GM19372 (cell line): ENCODE measurements at regions not wholly inside any gene's neighbourhood (a gene's known extent, or its start where the extent isn't known, plus 50 kb on each side); places are given as distances from the start of the nearest gene placed in this dataset.
"Not testable (repeated sequence)": the region's sequence is repeated elsewhere in the genome, so short reads cannot be mapped to it uniquely, and the experiment has no call there.

Experiments used
- ATAC-seq: cut with Tn5 transposase; IDR thresholded peaks from one replicate; pipeline ENCODE4 v1.9.1; 2021; ENCODE audit warnings: mild to moderate bottlenecking, low read depth, moderate library complexity; ENCODE audit not compliant: unreplicated experiment

GRCh38 chr21:32823296-32823695, 51.7 kb upstream of the PAXBP1 start:
- not testable (repeated sequence) for ATAC-seq

- no peak for ATAC-seq
Measured at GRCh38 chr21:32824950-32825349, 53.4 kb upstream of the PAXBP1 start.

DNA sequence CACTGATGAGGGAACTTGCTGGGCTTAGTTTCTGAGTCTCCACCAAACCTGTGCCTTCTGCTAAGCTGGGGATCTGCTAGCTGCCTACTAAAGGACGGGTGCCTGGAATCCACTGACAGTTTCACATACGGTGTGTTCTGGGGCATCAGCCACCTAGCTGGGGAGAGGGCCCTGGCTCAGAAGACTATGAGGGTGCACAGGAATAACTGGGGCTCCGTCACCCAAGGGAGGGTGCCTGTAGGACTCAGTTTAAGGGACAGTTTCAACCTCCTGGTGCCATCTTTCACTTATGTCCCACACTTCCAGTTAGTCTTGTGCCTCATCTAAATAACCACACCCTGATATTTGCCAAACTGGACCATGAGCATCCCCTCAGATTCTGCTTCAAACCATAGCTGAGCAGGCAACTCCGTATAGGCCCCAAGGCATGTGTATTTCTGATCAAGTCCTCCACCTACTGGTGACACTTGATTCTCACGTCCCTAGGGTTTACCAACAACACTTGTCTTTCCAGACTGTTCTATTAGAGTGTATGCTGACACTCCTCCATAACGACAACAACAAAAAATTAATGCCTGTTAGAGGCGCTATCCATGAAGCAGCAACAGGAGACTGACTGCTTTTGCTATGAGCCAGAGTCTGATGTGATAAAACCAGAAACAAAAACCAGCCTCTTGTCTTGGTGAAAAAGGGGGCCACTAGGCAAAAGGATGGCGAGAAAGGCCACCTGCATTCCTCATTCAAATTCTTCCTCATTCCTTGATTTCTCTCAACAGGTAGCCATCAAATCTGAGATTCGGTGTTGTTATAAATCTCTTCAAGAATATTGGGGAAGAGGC, 55.0 kb upstream of the PAXBP1 start:
- no peak for ATAC-seq

DNA sequence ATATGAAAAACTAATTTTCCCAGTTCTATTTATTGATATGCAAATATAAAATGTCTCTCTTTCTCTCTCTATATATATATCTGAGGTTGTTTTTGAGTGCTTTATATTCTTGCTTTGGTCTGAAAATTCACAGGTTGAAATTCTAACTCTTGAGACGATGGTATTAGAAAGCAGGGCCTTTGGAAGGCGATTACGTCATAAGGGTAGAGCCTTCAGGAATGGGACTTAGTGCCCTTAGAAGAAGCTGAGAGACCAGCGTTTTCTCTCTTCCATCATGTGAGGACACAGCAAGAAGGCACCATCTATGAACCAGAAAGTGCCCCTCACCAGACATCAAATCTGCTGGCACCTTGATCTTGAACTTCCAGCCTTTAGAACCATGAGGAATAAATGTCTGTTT, 57.4 kb upstream of the PAXBP1 start:
- no peak for ATAC-seq

DNA sequence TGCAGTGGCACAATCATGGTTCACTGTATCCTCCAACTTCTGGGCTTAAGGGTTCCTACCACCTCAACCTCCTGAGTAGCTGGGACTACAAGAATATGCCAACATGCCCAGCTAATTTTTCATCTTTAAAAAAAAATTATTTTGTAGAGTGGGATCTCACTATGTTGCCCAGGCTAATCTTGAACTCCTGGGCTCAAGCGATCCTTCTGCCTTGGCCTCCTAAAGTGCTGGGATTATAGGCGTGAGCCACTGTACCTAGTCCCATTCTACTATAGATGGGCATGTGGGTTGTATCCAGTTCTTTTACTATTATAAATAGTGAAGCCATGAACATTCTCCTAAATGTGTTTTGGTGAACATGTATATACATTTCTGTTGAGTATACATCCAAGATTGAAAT, 57.9 kb upstream of the PAXBP1 start:
- no peak for ATAC-seq

GRCh38 chr21:32831779-32832178, 60.2 kb upstream of the PAXBP1 start:
- not testable (repeated sequence) for ATAC-seq

- ATAC-seq: no peak
Measured at GRCh38 chr21:32834211-32834915, 62.8 kb upstream of the PAXBP1 start.

DNA sequence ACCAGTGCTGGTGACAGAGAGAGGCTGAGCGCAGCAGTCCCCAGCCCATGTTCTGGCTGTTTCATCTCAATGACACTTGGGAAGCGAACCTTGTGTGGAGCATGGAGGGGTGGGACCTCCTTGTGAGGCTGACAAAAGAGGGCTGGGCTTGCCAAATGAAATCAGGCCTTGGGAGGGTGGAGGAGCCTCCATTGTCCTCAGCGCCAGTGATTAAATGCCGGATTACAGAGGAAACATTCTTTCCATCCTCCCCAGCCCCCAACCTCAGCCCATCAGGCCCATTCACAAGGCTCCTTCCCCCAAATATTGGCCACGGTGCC, 63.3 kb upstream of the PAXBP1 start:
- ATAC-seq: no peak

DNA sequence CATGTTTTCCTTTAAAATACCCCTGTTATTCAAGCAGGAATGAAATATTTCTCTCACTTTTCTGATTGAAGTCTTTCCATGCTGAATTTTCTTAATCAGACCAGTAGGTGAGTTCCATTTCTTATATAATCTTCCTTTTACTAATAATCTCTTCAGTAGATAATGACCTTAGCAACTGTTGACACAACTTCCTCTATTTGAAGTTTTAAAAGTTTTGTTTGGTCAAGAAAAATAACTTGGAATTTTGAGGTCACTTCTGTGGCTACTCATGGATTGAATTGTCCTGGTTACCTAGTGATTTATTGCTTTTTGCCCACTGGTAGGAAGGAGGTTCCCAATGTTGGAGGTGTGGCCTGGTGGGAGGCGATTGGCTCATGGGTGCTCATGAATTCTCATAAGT, 70.6 kb upstream of the PAXBP1 start:
- ATAC-seq: no peak

DNA sequence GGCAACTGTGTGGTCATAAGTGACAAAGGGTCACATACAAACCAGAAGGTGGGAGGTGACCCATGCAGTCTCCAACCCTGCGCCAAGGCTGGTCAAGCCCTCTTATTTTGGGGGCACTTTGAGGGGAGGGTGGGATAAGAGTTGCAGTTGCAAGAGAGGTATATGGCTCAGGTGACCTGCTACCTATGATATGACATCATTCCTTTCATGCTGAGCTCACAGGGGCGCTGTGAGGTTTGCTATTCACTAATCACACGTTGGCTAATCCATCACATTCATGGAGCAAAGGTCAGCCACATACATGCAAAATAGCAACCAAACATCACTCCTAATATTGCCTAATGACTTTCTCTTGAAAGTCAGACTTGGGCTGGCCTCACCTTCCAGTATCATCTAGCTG, 72.0 kb upstream of the PAXBP1 start:
- no peak for ATAC-seq

DNA sequence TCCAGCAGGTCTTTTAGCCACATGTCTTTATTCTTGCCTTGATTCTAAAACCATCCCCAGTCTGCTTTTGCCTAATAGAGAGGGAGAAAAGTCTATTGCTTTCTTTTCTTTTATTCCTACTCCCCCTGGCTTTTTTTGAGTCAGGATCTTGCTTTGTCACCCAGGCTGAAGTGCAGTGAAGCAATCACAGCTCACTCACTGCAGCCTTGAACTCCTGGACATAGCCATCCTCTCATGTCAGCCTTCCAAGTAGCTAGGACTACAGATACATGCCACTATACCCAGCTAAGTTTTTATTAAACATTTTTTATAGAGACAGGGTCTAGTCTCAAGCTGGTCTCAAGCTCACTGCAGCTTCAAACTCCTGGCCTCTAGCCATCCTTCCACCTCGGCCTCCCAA, 72.5 kb upstream of the PAXBP1 start:
- no peak for ATAC-seq

GRCh38 chr21:32844653-32845436, 73.3 kb upstream of the PAXBP1 start:
- ATAC-seq: no peak

DNA sequence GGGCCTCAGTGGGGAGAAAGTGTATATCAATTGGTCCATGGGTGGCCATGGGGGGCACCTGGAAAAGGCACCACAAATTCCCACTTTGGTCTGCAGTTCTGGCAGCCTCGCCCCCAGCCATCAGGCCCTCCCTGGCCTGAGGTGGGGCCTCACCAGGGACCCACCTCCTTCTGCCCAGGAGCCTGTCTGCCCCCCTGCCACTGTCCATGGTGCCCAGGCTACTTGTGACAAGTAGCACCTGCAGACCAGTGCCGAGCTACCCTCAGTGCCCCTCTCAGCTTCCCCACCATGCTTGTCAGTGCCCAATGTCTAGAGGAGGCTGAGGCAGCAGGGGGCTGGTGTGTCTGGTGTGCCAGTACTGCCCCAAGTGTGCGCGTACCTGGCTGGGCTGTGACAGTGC, 87.1 kb upstream of the PAXBP1 start:
- ATAC-seq: no peak

DNA sequence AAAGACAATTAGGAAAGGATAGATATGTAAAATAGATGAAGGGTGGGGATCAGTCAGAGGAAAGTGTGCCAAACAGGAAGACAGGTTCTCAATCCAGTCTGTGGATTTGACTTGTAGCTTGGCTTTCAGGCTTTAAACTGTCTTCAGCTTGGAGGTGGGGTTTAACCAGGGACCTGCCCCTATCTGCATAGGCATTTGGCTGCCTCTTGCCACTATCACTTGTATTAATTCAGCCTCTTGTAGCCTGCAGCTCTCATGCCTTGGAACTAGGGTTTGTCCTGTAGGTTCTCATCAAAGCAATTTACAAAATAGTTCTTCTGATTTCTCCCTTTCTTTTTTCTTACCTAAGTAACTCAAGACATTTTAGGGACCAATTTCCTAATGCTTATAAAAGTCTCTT, 88.8 kb upstream of the PAXBP1 start:
- no peak for ATAC-seq

DNA sequence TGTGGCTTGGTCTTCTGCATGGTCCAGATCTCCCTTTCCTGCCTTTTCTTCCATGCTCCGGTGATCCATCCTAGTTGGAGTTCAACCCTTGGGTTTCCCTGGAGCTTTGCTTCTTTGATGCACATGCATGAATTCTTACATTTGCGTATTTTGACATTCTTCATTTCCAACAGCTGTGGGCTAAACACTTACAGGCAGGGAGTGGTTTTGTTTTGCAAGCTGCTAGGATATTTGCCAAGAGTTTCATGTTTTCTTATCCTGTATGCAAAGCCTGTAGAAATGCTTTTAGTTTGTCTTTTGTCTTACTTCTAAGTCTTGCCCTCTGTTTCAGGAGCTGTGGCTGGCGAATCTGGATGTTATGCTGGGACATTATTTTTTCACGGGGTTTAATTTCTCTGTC, 90.3 kb upstream of the PAXBP1 start:
- ATAC-seq: no peak

- no peak for ATAC-seq
Measured at GRCh38 chr21:32867597-32867996, 96.0 kb upstream of the PAXBP1 start.

DNA sequence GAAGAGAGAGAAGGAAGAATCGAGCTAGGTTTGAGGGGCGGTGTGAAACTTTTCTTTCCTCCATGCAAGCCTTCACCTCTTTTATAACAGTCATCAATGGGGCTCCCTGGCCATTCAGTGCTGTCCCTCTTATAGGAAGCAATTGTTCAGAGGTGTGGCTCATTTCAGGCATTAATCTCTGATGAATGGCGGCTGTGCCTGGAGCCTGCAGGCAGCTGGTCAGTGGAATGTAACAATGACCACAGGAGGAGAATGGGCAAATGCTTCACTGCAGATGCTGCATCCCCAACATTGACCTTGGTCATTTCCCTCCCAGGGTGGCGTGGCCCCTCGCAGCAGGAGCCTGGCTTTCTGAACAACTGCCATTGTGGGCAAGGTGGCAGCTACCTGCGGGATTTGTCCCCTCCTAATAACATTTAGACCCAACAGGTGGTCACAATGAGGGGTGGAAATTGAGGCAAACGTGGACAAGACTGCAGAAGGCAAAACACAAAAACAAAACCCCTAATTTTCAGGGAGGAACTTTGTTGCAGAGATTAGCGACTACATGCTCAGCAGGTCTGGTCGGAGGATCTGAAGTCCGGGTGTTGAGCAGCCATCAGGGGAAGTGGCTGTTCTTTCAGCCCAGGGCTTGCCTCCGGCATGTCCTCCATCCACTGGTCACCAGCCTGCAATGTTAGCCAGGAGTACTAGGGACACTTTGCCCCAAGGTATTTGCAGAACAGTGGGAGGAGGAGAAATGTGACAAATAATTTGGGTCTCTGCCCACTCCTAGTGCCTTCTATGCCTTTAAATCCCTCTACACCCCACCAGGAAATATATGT, 97.3 kb upstream of the PAXBP1 start:
- ATAC-seq: no peak

GRCh38 chr21:32869459-32869858, 97.9 kb upstream of the PAXBP1 start:
- no peak for ATAC-seq

DNA sequence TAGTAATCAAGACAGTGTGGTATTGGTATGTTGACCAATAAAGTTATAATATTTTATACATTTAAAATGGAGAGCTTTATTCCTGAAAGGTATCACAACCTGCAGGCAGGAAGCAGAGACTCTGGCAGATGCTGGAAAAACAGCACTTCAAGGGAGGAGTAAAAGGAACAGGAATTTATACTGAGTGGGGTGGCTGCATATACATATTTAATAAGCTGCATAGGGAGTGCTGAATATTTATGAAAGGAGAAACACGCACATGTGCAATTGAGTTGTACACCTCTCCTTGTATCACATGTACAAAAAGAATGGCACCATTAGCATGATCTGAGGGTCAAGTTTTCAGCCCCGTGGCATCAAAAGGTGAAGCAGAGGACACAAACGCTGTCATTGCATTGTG, 104.9 kb upstream of the PAXBP1 start:
- no peak for ATAC-seq

DNA sequence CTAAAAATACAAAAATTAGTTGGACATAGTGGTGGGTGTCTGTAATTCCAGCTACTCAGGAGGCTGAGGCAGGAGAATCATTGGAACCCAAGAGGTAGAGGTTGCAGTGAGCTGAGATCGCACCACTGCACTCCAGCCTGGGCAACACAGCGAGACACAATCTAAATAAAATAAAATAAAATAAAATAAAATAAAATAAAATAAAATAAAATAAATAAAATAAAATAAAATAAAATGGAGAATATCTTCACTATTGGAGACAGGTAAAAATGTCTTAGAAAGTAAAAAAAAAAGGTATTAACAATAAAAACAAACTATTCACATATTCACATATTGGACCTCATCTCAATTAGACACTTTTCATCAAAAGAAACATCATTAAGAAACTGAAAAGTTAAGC, 106.3 kb upstream of the PAXBP1 start:
- ATAC-seq: not testable (repeated sequence)

DNA sequence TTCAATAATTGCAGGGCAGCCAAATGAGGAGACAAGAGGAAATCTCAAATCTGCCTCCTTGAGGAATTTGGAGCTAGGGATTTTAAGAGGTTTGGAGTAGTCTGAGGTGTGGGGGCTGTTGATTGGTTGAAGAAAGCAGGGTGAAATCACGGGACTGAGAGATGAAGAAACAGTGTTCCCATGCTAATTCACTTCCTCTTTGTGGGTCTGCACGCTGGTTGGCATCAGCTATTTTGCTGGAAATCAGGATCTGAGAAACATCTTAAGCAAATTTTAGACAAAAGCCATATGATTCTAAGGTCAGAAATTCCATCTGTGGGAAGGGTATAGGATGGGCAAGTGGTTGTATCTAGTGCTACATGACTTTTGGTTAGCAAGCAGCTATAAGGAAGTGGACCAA, 107.1 kb upstream of the PAXBP1 start:
- ATAC-seq: no peak
